GM19351 (cell line): ENCODE measurements at regions not wholly inside any gene's neighbourhood (a gene's known extent, or its start where the extent isn't known, plus 50 kb on each side); places are given as distances from the start of the nearest gene placed in this dataset.
"Not testable (repeated sequence)": the region's sequence is repeated elsewhere in the genome, so short reads cannot be mapped to it uniquely, and the experiment has no call there.

Source experiments
- ATAC-seq: cut with Tn5 transposase; IDR thresholded peaks from one replicate; pipeline ENCODE4 v1.9.1; 2021; ENCODE audit warnings: mild to moderate bottlenecking, moderate library complexity; ENCODE audit not compliant: unreplicated experiment

DNA sequence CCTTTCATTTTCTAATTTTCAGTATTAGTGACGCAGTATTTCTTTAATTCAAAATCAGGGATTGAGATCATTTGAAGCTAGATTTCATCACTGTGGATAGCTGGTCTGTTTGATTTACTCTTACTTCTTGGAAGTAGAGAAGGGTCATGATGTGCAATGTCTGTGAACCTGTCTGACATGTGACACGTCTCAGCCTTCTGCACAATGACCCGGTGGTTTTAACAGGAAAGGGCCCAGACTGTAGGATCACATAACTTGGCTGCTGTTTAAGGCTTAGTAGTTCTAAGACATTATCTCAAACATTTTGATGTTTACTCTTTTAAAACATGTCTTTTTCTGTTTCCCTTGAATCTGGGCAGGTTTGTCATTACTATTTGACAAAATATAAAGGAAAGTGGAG lies 823.3 kb upstream of the NUDT12 start:
- ATAC-seq: no peak

DNA sequence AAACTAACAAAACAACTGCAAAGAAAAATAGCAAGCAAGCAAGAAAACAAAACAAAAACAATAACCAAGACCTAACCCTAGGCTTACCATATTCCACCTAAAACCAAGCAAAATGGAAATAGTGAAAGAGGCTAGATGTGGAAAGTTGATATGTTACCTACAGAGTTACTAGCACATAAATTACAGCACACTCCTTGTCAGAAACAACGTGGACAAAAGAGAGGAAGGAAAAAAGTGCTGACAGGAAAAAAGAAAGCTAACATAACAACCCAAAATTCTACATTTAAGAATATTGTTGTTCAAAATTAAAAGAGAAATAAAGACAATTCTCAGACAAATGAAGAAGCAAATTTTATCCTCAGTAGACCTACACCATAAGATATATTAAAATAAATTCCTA lies 812.8 kb upstream of the NUDT12 start:
- ATAC-seq: no peak

DNA sequence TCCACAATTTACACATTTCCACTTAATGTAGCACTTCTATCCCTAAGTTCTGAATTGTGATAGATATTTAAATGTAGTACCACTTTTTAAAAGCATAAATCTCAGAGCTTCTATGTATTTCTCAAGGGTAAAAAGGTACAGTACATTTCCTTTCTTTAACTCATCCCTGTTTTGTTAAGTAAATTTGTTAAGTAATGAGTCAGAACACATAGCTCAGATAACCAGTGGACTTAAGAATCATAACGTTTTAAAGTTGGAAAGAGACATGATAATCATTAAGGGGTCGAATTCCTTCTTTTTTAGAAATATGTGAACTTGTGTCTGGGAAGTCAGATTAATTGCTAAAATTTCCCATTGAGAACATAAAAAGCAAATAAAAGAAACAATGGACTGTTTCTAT lies 810.2 kb upstream of the NUDT12 start:
- no peak for ATAC-seq

DNA sequence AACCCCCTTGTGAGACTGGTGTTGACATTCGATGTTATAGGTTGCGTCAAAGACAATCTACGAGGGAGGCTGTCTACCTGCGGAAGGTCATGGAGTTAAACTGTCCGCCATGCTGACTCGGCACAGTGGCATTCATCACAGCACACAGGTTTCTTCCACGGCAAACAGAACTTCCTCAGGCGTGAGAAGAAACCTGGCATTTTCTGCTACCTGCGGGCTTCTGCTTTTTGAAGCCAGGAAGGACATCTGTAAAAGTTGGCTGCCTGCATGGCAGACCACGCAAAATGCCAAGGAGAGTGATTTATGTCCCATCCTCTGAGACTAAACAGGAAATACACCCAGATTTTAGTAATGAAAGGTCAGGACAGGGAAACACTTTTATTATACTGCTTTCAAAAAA lies 809.8 kb upstream of the NUDT12 start:
- ATAC-seq: no peak

DNA sequence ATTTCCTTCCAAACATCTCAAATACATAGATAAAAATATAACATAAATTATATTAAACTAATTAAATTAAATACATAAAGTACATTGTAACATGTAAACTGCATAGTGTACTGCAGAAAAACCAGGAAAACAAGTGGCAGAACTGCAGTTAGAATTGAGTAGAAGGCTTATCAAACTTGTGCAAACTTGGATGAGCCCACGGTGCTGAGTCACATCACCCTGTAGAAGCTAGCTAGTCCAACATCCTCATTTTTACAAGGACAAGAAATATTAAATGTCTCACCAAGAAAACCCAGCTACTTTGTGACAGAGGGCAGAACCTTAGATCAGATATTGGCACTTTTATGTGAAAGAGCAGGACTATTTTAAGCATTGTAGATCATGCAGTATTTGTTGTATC lies 807.9 kb upstream of the NUDT12 start:
- no peak for ATAC-seq

DNA sequence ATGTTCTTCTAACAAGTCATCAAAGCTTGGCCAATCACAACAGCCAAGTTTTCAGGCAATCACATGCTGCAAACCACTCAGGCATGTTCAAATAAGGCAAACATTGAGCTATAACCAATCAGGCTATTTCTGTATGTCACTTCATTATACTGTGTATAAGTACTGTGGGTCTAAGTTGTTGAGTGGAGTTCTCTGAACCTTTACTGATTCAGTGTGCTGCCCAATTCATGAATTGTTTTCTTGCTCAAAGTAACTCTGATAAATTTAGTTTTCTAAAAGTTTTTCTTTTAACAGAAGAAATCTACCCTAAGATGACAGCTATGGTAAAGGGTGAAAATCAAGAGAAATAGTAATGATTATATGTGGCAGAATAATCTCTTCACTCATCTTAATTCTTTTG lies 805.4 kb upstream of the NUDT12 start:
- no peak for ATAC-seq

DNA sequence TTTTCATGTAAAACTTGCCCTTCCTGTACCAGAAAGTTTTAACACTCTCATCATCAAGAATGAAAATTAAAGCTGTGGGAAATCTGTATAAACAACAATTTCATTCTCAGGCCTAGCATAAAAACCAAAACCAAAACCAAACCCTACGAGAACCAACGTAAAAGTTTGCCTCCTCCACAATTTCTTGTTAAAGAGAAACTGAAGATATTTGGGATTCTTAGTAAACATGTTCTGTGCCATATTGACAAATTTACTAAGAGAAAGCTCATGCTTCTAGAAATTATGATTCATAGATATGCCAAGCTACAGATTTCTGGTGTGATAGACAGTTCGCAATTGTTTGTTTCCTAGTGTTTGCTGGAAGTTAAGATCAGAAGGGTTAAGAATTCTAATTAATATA lies 801.0 kb upstream of the NUDT12 start:
- ATAC-seq: no peak

DNA sequence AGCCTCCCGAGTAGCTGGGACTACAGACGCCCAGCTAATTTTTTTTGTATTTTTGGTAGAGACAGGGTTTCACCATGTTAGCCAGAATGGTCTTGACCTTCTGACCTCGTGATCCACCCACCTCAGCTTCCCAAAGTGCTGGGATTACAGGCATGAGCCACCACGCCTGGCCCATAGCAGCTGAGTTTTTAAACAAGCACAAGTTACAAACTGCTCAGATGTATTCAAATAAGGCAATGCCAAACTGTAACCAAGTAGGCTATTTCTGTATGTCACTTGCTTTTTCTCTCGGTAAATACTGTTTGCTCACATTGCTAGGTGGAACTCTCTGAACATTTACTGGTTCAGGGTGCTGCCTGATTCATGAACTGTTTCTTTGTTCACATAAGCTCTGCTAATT lies 799.3 kb upstream of the NUDT12 start:
- no peak for ATAC-seq

DNA sequence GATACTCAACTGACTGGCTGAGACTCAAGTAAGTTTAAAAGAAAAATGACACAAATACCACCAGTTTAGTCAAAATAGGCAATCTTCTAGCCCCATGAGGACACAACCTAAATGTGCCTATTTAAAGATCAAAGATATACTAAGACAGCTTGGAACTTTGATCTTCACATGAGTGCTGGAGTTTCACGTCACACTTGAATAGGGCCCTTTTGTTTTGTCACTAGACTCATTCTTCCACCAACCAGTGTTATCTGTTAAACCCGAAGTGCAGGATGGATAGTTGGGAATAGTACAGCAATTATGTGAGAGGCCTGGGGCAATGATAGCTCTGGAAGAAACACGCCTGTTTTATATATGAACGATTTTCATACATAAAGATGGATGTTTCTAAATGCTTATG lies 792.8 kb upstream of the NUDT12 start:
- no peak for ATAC-seq

DNA sequence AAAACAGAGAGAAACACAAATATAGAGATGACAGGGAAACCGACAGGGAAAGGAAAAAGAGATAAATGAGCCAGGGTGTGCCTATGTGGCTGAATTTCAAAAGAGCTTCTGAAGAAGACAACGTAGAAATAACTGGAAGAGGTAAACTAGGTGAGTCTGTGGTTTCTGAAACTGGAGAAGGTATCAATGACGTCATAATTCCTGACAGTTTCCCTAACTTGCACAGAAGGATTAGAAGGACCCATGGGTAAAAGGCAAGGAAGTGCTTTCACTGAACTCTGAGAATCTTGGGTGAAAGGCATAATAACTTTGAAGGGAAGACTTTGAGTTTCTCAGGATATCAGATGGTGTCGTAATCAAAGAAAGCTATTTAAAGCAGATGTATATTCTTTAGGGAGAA lies 790.8 kb upstream of the NUDT12 start:
- no peak for ATAC-seq

DNA sequence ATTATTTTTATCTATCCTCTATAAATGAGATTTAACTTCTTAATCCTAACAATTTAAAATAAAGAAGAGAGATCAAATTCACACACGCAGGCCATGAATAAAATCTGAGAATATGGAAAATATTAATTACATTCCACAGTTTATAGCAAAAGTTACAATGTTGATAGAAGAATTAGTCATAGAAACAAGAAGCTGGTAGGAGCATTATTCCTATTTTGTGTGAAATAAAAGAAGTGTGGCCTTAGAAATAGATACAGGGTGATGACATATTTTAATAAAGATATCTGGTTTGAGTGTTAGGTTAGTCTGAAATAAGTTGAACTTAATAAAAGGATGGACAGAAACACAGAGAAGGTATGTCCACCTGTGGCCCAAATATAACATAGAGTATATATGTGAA lies 790.4 kb upstream of the NUDT12 start:
- no peak for ATAC-seq

DNA sequence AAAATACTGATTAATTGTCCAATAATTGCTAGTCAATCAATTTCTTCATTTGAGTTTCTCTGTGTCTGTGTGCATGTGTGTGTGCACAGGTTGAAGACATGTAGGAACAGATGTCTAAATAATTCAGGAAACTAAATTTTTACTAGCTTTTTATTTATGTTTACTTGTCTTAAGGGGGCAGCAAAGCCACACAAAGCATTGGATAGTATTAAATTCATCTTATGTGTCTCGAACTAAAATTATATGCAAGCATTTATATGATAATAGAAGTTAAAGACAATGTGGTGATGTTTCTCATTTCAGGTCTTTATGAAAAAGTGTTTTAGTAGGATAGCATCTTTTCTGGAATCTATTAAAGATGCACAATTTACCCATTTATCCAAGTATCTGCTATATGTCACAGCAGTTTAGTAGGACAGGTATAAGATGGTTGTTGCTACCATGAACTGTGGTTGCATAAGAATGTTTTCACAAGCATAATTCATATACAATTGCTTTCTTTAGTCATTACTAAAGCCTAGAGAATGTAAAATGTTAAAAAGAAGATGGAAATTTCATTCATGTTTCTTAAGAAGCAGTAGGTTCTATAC lies 784.6 kb upstream of the NUDT12 start:
- no peak for ATAC-seq

DNA sequence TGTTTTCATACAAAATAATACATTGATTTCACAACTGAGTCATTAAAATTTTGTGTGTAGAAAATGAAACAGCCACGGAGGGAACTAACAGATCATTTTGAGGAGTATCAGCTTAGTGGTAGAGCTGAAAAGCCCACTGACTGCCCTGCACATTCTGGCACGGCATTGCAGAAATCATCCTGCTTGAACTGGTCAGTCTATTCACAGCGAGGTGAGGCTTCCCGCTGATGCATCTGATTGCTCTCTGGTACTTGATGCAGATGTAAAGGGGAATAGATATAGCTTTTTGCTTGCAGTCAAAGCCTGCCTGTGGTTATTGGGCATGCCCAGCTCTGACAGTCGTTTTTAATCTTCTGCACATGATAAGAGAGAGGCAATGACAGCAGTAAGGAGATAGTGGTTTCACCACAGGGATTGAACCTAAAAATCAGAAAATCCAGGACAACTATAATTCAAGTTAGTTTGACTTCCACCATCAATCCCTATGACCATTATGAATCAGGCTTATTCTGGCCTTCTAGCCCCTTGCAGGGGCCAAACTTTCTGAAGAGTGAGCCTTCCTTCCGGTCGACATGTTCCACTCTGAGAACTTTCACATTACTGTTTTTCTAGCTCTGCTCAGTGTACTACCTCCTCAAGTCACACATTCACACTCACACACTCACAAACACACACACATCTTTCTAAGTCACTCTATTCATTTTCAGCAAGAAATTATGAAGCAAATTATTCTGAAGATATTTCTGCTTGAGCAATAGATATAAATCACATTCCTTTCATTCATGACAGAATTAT lies 782.8 kb upstream of the NUDT12 start:
- no peak for ATAC-seq

DNA sequence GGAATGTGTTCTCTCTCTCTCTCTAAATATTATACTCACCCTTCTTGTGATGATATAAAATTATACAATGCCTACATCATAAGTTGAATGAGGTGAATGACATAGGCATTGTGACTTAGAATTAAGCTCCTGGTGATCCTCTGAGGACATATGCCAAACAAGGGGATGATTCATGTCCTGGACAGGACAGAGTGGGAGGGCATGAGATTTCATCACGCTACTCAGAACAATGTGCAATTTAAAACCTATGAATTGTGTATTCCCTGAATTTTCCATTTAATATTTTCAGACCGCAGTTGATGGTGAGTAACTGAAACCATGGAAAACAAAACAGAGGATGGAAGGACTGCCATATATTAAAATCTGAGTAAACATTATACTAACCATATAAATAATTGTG lies 782.2 kb upstream of the NUDT12 start:
- ATAC-seq: no peak

DNA sequence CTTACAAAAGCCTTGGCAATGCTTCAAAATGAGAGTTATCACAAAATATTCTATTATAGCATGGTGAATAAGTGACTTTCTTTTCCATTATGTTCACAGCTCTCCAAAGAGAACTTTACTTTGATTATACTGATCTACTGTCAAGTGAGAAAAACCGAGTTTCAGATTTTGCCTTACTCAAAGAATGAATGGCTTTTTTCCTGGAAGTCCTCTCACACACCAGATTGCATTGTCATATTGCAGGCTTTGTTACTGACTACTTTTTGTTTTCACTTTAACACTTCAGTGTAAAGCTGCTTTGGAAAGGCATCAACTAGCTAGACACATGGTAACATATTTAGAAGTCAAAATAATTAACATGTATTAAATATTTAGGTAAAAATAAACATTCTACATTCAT lies 765.2 kb upstream of the NUDT12 start:
- ATAC-seq: no peak

DNA sequence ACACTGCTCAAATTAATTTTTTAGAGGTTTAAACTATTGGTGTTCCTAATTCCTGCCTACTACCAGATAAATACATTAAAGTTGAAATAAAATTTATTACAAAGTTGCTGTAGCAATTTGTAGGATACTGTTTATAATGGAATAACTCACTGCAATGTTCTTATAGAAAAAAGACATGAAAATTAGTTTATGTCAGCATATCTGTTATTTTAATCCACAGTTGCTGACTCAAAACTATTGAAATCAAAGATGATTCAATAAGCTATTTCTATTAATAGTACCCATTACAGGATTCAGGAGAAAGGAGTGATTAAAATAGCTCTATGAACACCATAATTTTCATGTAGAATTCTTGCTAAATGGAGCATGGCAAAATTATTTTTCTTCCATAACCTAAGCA lies 764.4 kb upstream of the NUDT12 start:
- ATAC-seq: no peak

DNA sequence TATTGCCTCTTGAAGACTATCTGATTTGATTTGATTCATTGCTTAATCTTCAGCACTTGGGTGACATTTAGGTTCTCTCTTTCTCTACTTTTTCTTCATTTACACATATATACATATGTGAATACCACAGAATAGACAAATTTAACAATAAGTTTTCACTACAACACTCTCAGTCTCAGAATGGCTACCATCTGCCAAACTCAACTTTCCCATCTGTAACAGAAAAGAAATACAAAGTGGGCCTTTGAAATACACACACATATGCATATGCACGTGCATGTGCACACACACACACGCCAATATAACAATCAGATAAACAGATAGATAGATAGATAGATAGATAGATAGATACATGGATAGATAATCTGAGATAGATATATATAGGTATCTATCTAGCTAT lies 762.8 kb upstream of the NUDT12 start:
- no peak for ATAC-seq

DNA sequence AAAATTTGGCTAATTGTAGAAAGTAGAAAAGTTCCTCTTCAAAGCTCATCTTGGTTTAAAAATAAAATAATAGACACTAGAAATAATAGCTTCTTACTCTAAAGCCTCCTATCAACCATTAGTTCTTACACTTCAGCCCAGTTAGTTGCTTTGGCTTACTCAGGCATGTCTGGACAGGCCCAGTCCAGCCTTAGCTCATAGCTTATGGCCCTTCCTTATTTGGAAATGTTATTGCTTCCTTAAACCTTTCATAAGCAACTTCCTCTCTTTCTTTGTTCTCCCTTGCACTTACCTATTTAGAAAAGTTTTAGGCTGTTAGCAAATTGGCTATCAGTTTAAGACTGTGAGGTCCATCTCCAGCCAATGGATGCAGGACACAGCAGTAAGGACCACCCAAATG lies 754.1 kb upstream of the NUDT12 start:
- ATAC-seq: not testable (repeated sequence)

DNA sequence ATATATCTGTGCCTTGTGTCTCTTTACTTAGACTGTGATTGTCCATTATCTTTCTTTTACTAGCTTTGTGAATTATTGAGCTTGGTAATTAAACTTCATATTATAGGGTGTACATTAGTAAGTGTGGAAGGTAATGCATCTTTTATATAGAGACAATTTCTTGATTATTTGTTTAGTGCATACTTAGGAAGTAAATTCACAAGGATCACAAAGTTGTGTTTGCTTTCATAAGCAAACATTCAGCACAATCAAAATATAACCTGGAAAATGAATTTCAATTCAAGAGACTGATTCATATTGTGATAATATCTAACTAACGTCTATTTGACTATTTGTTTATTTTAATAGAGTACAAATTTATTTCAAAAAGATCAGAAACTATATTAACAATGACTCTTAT lies 749.9 kb upstream of the NUDT12 start:
- ATAC-seq: no peak

DNA sequence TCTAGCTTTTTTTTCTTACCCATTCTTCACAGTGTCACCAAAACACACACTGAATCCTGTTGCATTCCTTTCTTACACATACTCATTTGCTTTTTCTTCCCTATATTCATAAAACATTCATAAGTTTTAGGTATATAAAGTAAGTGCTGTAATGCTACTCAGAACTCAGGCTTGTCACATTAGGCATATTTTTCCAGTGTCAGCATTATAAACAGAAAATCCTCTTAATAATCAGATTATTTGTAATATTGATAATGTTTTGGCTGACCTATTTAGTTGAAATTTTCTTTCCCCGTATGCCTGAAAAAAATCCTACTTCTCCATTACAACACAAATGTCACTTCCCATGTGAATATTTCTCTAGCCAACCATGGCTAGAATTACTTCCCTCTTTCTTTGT lies 743.0 kb upstream of the NUDT12 start:
- ATAC-seq: no peak

DNA sequence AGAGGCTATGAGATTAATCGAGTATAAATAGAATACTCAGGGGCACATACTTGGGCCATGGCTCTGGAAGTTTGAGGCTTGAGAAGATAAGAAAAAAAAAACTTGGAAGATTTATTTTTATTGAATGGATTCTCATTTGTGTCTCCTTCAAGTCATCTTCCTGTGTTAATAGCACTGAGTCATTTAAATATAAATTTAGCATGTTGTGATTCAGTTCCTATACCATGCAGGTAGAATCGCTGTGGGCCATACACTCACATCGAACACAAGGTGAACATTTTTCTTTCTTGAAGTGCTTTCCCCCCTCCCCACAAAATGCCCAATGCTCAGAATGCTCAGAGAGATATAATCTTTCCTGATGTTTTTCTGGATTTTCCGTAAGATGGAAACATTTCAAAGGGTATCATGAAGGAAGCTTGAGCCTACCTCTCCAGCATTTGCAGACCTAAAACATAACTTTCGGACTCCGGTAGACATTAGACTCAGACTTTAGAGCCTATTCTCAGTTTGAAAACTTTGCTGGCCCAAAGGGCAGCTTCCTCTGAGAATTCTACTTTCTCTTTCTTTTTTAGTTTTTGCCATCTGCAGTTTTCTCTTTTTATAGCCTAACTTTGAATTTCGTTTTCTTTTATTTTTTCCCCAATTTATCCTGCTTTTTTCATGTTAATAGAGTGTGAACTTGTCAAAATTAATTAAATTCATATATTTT lies 737.6 kb upstream of the NUDT12 start:
- ATAC-seq: no peak

DNA sequence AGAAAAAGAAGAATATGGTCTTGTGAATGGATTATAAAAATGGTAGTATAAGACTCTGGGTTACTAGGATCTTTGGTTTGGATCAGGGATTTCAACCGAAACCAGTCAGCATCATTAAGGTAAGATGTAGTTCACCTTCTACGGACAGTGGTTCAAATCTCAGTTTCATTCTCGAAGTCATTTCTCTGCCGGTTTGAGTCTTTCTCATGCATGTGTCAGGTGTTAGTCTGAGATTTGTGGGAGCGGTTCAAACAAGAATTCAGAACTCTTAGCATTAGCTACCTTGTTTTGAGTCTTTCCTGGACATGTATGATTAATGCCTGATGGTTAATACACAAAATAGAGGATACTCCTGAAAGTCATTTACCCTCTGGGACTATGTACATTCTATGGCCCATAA lies 735.9 kb upstream of the NUDT12 start:
- ATAC-seq: no peak
